ENCODE measurements at regions not wholly inside any gene's neighbourhood (a gene's known extent, or its start where the extent isn't known, plus 50 kb on each side); places are given as distances from the start of the nearest gene placed in this dataset.

DNA sequence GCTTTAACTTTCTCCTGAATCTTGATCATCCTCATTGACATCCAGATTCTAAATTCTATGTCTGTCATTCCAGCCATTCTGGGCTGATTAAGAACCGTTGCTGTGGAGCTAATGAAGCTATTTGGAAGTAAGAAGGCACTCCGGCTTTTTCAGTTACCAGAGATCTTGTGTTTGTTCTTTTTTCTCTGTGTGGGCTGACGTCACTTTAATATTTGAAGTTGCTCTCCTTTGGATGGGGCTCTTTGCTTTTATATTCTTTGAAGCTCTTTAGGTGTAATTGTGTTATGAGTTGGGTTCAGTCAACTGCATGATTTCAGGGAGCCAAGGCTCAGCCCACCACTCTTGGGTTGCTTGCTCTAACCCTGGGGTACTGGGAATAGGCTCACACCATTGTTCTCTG lies 460.6 kb downstream of the CDH8 start (continued):
- no peak for TF ChIP-seq SMAD1 (IDR thresholded peaks at IDR 0.05; ENCODE audit: low read depth, low read length, partially characterized antibody)
- TF ChIP-seq EP400 (IDR thresholded peaks at IDR 0.05): no peak
- no peak for TF ChIP-seq KDM1A (IDR thresholded peaks at IDR 0.05)
- no peak for TF ChIP-seq CREB1 (IDR thresholded peaks at IDR 0.05)
- no peak for TF ChIP-seq CREB1 (CRISPR knock-in tag; IDR thresholded peaks at IDR 0.05)
- no peak for TF ChIP-seq TCFL5 (CRISPR knock-in tag; conservative IDR thresholded peaks at IDR 0.05)
- no peak for TF ChIP-seq HDAC2 (IDR thresholded peaks at IDR 0.05)
- TF ChIP-seq RBM25 (IDR thresholded peaks at IDR 0.05; ENCODE audit: low read depth, low read length, severe bottlenecking): no peak
- TF ChIP-seq HOMEZ (CRISPR knock-in tag; IDR thresholded peaks at IDR 0.05): no peak
- no peak for TF ChIP-seq XRCC3 (IDR thresholded peaks at IDR 0.05)
- TF ChIP-seq ZNF699 (CRISPR knock-in tag; IDR thresholded peaks at IDR 0.05; ENCODE audit: insufficient replicate concordance): no peak
- no peak for TF ChIP-seq SMARCA5 (IDR thresholded peaks at IDR 0.05)
- TF ChIP-seq ELF2 (CRISPR knock-in tag; IDR thresholded peaks at IDR 0.05): no peak

DNA sequence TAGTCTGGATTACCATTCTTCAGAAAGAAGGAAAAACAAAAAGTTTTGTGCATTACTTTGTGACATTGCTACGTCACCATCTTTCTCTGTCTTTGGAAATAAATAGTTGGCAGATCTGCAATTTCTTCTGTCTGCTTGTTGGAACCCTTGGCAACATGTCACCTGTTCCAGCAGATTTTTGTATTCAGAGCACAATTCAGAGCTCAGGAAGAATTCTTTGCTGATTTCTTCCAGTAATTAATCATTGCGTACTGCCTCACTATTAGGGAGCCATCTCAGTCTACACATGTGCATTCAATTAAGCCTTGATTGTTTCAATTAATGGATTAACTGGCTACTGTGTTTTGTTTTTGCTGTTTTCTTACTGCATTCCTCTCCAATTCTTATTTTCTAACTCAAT lies 467.2 kb downstream of the CDH8 start:
- no peak for ATAC-seq
- H3K27me3 ChIP-seq (ENCODE audit: control insufficient read depth in 2 of 2, insufficient read depth in 2 of 2, low read length in 2 of 2): no peaks in the 10 kb centered on the region
- no peak overlapping the region for H2AFZ ChIP-seq (ENCODE audit: low read depth, low read length)
- no peaks in the 10 kb centered on the region; the same call in 1 of the 2 replicates for H3K9me3 ChIP-seq (replicated peaks; ENCODE audit: control insufficient read depth, insufficient read depth, low read depth, low read length)
- H3K27ac ChIP-seq (ENCODE audit: extremely low read depth, low read depth, low read length): no peak overlapping the region
- no peaks in the 10 kb centered on the region for H4K20me1 ChIP-seq (replicated peaks; ENCODE audit: control insufficient read depth, insufficient read depth, low read length)
- in situ Hi-C loops (cut with MboI): no loop called here
- no peak for FAIRE-seq
- H3K79me2 ChIP-seq (ENCODE audit: control insufficient read depth, insufficient read depth, low read length): no peaks in the 10 kb centered on the region
- WGBS (ENCODE audit: insufficient coverage, low coverage, missing lambda C conversion rate): 0% methylated on average over 2 of the region's 2 CpGs
- H3K9me1 ChIP-seq (ENCODE audit: control insufficient read depth, insufficient read depth, low read length): no peaks in the 10 kb centered on the region
- no peak overlapping the region for H3K4me3 ChIP-seq
- intact Hi-C loops (cut with micrococcal nuclease): no loop called here
- no peaks in the 10 kb centered on the region for H3K4me1 ChIP-seq (replicated peaks in 1 of 2; ENCODE audit: control insufficient read depth in 2 of 2, insufficient read depth in 2 of 2, low read length in 2 of 2)
- ChIA-PET CTCF (ENCODE audit: low intra/inter-chr PET ratio) (no interaction called here), POLR2A (no interaction called here)
- H3K36me3 ChIP-seq (ENCODE audit: control insufficient read depth, insufficient read depth, low read length): no peaks in the 10 kb centered on the region
- no TSS peak for BruUV-seq (replicated peaks)
- DNase-seq (ENCODE audit: extremely low read depth in 1 of 4, low spot score in 3 of 4): no peak
- H3K4me2 ChIP-seq (ENCODE audit: insufficient read depth, low read length): no peak overlapping the region
- no peak overlapping the region for H3K9ac ChIP-seq (ENCODE audit: insufficient read depth in 1 of 2, low read depth in 2 of 2, low read length in 2 of 2)
- TF ChIP-seq HNRNPH1 (optimal IDR thresholded peaks at IDR 0.05; ENCODE audit: low read depth, low read length): no peak
- TF ChIP-seq CBX5 (IDR thresholded peaks at IDR 0.05; ENCODE audit: borderline replicate concordance, low read depth): no peak
- no peak for TF ChIP-seq PCBP2 (IDR thresholded peaks at IDR 0.05; ENCODE audit: low read depth, low read length, poor library complexity, severe bottlenecking)
- no peak for TF ChIP-seq MED1 (CRISPR knock-in tag; IDR thresholded peaks at IDR 0.05; ENCODE audit: borderline replicate concordance)
- no peak for TF ChIP-seq MITF (IDR thresholded peaks at IDR 0.05)
- no peak for TF ChIP-seq ZNF133 (CRISPR knock-in tag; IDR thresholded peaks at IDR 0.05)
